ENCODE measurements at regions not wholly inside any gene's neighbourhood (a gene's known extent, or its start where the extent isn't known, plus 50 kb on each side); places are given as distances from the start of the nearest gene placed in this dataset.
"Not testable (repeated sequence)": the region's sequence is repeated elsewhere in the genome, so short reads cannot be mapped to it uniquely, and the experiment has no call there.

- no peak for DNase-seq
Observed at GRCh38 chr3:20904671-20905070, 718.7 kb upstream of the SGO1 start.

GRCh38 chr3:20898962-20899361 lies 713.0 kb upstream of the SGO1 start:
- DNase-seq: no peak

GRCh38 chr3:20890111-20890519 lies 704.1 kb upstream of the SGO1 start:
- DNase-seq: no peak

GRCh38 chr3:20878691-20879090 lies 692.7 kb upstream of the SGO1 start:
- no peak for DNase-seq

- no peak for DNase-seq
Observed at GRCh38 chr3:20873235-20873634, 687.2 kb upstream of the SGO1 start.

- no peak for DNase-seq
Observed at GRCh38 chr3:20870106-20870899, 684.3 kb upstream of the SGO1 start.

- DNase-seq: no peak
Observed at GRCh38 chr3:20865803-20866202, 679.8 kb upstream of the SGO1 start.

GRCh38 chr3:20861454-20861853 lies 675.4 kb upstream of the SGO1 start:
- DNase-seq: no peak

- DNase-seq: no peak
Observed at GRCh38 chr3:20857636-20858035, 671.6 kb upstream of the SGO1 start.

GRCh38 chr3:20853890-20854289 lies 667.9 kb upstream of the SGO1 start:
- no peak for DNase-seq

GRCh38 chr3:20852712-20853111 lies 666.7 kb upstream of the SGO1 start:
- no peak for DNase-seq

- DNase-seq: no peak
Observed at GRCh38 chr3:20849975-20850374, 664.0 kb upstream of the SGO1 start.

GRCh38 chr3:20846832-20847231 lies 660.8 kb upstream of the SGO1 start:
- DNase-seq: no peak

GRCh38 chr3:20846066-20846465 lies 660.1 kb upstream of the SGO1 start:
- DNase-seq: no peak

- DNase-seq: no peak
Observed at GRCh38 chr3:20844851-20845250, 658.8 kb upstream of the SGO1 start.

GRCh38 chr3:20842594-20843436 lies 656.8 kb upstream of the SGO1 start:
- DNase-seq: no peak

GRCh38 chr3:20842002-20842401 lies 656.0 kb upstream of the SGO1 start:
- DNase-seq: no peak

- no peak for DNase-seq
Observed at GRCh38 chr3:20837676-20838302, 651.8 kb upstream of the SGO1 start.

GRCh38 chr3:20836801-20837200 lies 650.8 kb upstream of the SGO1 start:
- DNase-seq: no peak

GRCh38 chr3:20832963-20833362 lies 647.0 kb upstream of the SGO1 start:
- no peak for DNase-seq

- no peak for DNase-seq
Observed at GRCh38 chr3:20822251-20822650, 636.2 kb upstream of the SGO1 start.

GRCh38 chr3:20820872-20821271 lies 634.9 kb upstream of the SGO1 start:
- DNase-seq: not testable (repeated sequence)

GRCh38 chr3:20811631-20812030 lies 625.6 kb upstream of the SGO1 start:
- no peak for DNase-seq

GRCh38 chr3:20811006-20811405 lies 625.0 kb upstream of the SGO1 start:
- no peak for DNase-seq
